Hematopoietic multipotent progenitor cell (in vitro differentiated cells): ENCODE measurements at regions not wholly inside any gene's neighbourhood (a gene's known extent, or its start where the extent isn't known, plus 50 kb on each side); places are given as distances from the start of the nearest gene placed in this dataset.

Experiments used
- DNase-seq, 3 donors: peaks; one replicate each; pipeline ENCODE4 v3.0.0-alpha.2; 2011 to 2015; ENCODE audit warnings: low read depth in 2 of 3, low spot score in 2 of 3

- DNase-seq: no peak
These were observed 83.4 kb upstream of the POU3F1 start for GRCh38 chr1:38129971-38130370.

GRCh38 chr1:38129473-38129872 lies 82.9 kb upstream of the POU3F1 start:
- DNase-seq: no peak

GRCh38 chr1:38128926-38129453 lies 82.4 kb upstream of the POU3F1 start:
- no peak for DNase-seq

GRCh38 chr1:38128511-38128910 lies 81.9 kb upstream of the POU3F1 start:
- DNase-seq: no peak

GRCh38 chr1:38127428-38127827 lies 80.8 kb upstream of the POU3F1 start:
- DNase-seq: no peak

- DNase-seq: no peak
These were observed 80.4 kb upstream of the POU3F1 start for GRCh38 chr1:38126970-38127369.

GRCh38 chr1:38125837-38126520 lies 79.4 kb upstream of the POU3F1 start:
- no peak for DNase-seq

- DNase-seq: no peak
These were observed 78.4 kb upstream of the POU3F1 start for GRCh38 chr1:38125016-38125415.

GRCh38 chr1:38123356-38124135 lies 77.0 kb upstream of the POU3F1 start:
- DNase-seq: no peak

GRCh38 chr1:38121231-38121680 lies 74.7 kb upstream of the POU3F1 start:
- DNase-seq: no peak

- DNase-seq: no peak
These were observed 74.1 kb upstream of the POU3F1 start for GRCh38 chr1:38120552-38121230.

GRCh38 chr1:38118976-38119375 lies 72.4 kb upstream of the POU3F1 start:
- DNase-seq: no peak

- no peak for DNase-seq
These were observed 70.9 kb upstream of the POU3F1 start for GRCh38 chr1:38117444-38117887.

GRCh38 chr1:38115682-38116202 lies 69.1 kb upstream of the POU3F1 start:
- no peak for DNase-seq

- no peak for DNase-seq
These were observed 68.6 kb upstream of the POU3F1 start for GRCh38 chr1:38115226-38115625.

- peak in 2 of 3 donors; percentile 40 to 76 for DNase-seq
These were observed 67.8 kb upstream of the POU3F1 start for GRCh38 chr1:38114241-38115026.

- DNase-seq: no peak
These were observed 66.6 kb upstream of the POU3F1 start for GRCh38 chr1:38113159-38113666.

GRCh38 chr1:38111589-38111988 lies 65.0 kb upstream of the POU3F1 start:
- DNase-seq: no peak

- DNase-seq: no peak
These were observed 58.7 kb upstream of the POU3F1 start for GRCh38 chr1:38105267-38105666.

GRCh38 chr1:38102636-38103035 lies 56.0 kb upstream of the POU3F1 start:
- no peak for DNase-seq
